Astrocyte of the cerebellum (primary cell): ENCODE measurements at regions not wholly inside any gene's neighbourhood (a gene's known extent, or its start where the extent isn't known, plus 50 kb on each side); places are given as distances from the start of the nearest gene placed in this dataset.

Source experiments
- DNase-seq: peaks from one replicate; pipeline ENCODE4 v3.0.0-alpha.2; 2011; ENCODE audit warnings: low read depth
- H3K4me3 ChIP-seq: 2 replicates; pipeline ENCODE4 v1.5.1; 2011; ENCODE audit warnings: mild to moderate bottlenecking, low read depth, low read length, moderate library complexity
- in situ Hi-C: cut with HindIII; loops from 2 replicates; pipeline ENCODE4 v1.10.0; 2017; ENCODE audit warnings: low sequenced_read_pairs
- TF ChIP-seq, protein P1 (sequence below): IDR thresholded peaks from 2 replicates; pipeline ENCODE4 v1.5.1; 2012; ENCODE audit warnings: low read length, low read depth, moderate library complexity, mild to moderate bottlenecking; ENCODE audit errors: missing control alignments

DNA sequence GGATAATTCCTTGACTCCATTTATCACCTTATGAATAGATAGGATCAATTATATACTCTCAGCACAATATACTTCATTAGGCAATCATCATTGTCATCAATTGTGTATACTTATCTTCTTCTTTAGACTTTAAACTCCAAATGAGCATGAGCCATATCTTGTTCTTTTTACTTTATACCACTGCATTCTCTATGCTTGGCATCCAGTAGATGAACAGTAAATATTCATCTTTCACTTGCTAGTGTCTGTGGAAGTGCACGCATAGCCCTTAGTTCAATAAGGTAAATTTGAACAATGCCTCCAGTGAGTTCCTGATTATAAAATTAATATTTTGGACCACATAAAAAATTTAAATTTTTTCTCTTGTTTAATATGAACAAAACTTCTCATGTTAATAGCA, 172.3 kb upstream of the SPRY2 start:
- H3K4me3 ChIP-seq = no peak overlapping the region
- TF ChIP-seq, protein P1, sequence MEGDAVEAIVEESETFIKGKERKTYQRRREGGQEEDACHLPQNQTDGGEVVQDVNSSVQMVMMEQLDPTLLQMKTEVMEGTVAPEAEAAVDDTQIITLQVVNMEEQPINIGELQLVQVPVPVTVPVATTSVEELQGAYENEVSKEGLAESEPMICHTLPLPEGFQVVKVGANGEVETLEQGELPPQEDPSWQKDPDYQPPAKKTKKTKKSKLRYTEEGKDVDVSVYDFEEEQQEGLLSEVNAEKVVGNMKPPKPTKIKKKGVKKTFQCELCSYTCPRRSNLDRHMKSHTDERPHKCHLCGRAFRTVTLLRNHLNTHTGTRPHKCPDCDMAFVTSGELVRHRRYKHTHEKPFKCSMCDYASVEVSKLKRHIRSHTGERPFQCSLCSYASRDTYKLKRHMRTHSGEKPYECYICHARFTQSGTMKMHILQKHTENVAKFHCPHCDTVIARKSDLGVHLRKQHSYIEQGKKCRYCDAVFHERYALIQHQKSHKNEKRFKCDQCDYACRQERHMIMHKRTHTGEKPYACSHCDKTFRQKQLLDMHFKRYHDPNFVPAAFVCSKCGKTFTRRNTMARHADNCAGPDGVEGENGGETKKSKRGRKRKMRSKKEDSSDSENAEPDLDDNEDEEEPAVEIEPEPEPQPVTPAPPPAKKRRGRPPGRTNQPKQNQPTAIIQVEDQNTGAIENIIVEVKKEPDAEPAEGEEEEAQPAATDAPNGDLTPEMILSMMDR = no peak

GRCh38 chr13:80510686-80511085, 169.8 kb upstream of the SPRY2 start:
- TF ChIP-seq, protein P1 = no peak
- no peak overlapping the region for H3K4me3 ChIP-seq
- DNase-seq = no peak
- in situ Hi-C loops = no loop called here

More for the DNA sequence above, 172.3 kb upstream of the SPRY2 start:
- in situ Hi-C loops = no loop called here
- no peak for DNase-seq

DNA sequence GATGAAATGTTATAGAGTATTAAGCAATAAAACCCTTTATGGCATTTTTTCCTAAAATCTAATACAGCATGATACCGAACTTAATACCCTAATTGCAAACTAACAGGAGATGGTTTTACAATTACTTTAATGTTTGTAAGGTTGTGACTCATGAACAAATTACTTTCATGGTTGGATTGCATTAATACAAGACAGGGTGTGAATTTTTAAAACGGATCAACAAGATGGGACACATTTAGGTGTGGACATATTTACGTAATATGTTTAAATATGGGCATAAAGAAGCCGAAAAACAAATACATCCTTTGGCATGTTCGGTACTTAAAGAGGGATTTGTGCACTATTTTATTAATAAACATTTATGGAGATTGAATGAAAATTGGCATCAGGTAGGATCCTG, 168.3 kb upstream of the SPRY2 start:
- H3K4me3 ChIP-seq = no peak overlapping the region
- TF ChIP-seq, protein P1 = no peak
- DNase-seq = no peak
- in situ Hi-C loops = no loop called here

- in situ Hi-C loops = no loop called here
- no peak for DNase-seq
These were observed 167.1 kb upstream of the SPRY2 start for GRCh38 chr13:80508031-80508430.

GRCh38 chr13:80504453-80504852, 163.5 kb upstream of the SPRY2 start:
- H3K4me3 ChIP-seq = no peak overlapping the region
- in situ Hi-C loops = no loop called here
- TF ChIP-seq, protein P1 = no peak
- DNase-seq = no peak

More at GRCh38 chr13:80508031-80508430, 167.1 kb upstream of the SPRY2 start:
- TF ChIP-seq, protein P1 = no peak
- H3K4me3 ChIP-seq = no peak overlapping the region

- no peak for DNase-seq
- TF ChIP-seq, protein P1 = no peak
- in situ Hi-C loops = no loop called here
- no peak overlapping the region for H3K4me3 ChIP-seq
These were observed 161.4 kb upstream of the SPRY2 start for GRCh38 chr13:80502359-80502758.

GRCh38 chr13:80501556-80501955, 160.6 kb upstream of the SPRY2 start:
- no peak overlapping the region for H3K4me3 ChIP-seq
- TF ChIP-seq, protein P1 = no peak
- in situ Hi-C loops = no loop called here
- DNase-seq = no peak
